Activated naive CD4-positive, alpha-beta T cell treated with anti-CD3 and anti-CD28 coated beads, Interleukin-2, amount 10 ng/mL, durations not matched to agents 7 days and 5 days (primary cell): ENCODE measurements at regions not wholly inside any gene's neighbourhood (a gene's known extent, or its start where the extent isn't known, plus 50 kb on each side); places are given as distances from the start of the nearest gene placed in this dataset.

ENCODE experiments used
- CTCF ChIA-PET: fragments of 350-600 bp; sonication (Branson Sonifier 250); formaldehyde crosslinking; loops from one replicate; lab custom pipeline; 2021; ENCODE audit warnings: antibody characterized with exemption; lab: Charles Lee
- DNase-seq: peaks from one replicate; pipeline ENCODE4 v3.0.0-alpha.2; 2020
- H3K27ac Mint-ChIP-seq: one replicate; pipeline ENCODE4 v1.8.0; 2021; ENCODE audit warnings: mild to moderate bottlenecking, moderate library complexity, mixed read lengths
- H3K27me3 Mint-ChIP-seq: one replicate; pipeline ENCODE4 v1.8.0; 2021; ENCODE audit warnings: mild to moderate bottlenecking, mixed read lengths
- H3K36me3 Mint-ChIP-seq: one replicate; pipeline ENCODE4 v1.8.0; 2021; ENCODE audit warnings: mixed read lengths
- H3K4me1 Mint-ChIP-seq: one replicate; pipeline ENCODE4 v1.8.0; 2021; ENCODE audit warnings: mixed read lengths
- H3K4me3 Mint-ChIP-seq: one replicate; pipeline ENCODE4 v1.8.0; 2021; ENCODE audit warnings: mild to moderate bottlenecking, moderate library complexity, mixed read lengths
- H3K9me3 Mint-ChIP-seq: one replicate; pipeline ENCODE4 v1.8.0; 2021; ENCODE audit warnings: mixed read lengths

DNA sequence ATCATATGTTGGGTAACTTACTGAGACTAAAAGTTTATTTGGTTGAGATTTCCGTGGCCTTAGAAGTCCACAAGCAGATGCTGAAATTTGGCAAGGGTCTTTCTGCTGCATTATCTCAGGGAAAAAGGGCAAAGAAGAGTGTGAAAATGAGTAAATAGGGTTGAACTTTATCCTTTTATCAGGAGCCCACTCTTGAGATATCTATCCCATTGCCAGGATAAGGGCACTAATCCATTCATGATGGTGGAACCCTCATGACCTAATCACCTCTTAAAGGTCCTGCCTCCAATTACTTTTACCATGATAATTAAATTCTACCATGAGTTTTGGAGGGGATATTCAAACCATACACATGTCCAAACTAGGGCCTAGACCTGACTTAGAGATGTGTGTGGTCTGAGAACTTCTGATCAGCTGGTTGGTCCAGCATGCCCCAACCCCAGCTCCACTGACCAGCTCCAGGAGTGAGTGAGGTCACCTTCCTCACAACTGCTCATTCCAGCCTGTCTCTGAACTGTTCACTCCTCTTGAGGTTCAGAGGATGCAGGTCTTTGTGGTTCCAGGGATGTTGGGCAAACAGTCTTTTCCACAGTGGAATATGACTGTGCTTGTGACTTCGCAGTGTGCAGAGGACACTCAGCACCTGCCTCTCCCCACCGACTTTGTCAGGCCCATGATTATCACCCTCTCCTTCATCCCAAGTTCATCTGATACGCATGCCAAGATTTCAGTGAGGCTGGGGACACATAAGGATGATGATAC, 130.1 kb upstream of the TOP3B start:
- Mint-ChIP-seq H3K27ac (no peak overlapping the region), H3K4me3 (no peak overlapping the region), H3K9me3 (no peaks in the 10 kb centered on the region), H3K27me3 (peaks cover 19% of the 10 kb centered on the region), H3K36me3 (no peaks in the 10 kb centered on the region), H3K4me1 (peaks cover 12% of the 10 kb centered on the region)
- DNase-seq: no peak
- CTCF ChIA-PET: no interaction called here

DNA sequence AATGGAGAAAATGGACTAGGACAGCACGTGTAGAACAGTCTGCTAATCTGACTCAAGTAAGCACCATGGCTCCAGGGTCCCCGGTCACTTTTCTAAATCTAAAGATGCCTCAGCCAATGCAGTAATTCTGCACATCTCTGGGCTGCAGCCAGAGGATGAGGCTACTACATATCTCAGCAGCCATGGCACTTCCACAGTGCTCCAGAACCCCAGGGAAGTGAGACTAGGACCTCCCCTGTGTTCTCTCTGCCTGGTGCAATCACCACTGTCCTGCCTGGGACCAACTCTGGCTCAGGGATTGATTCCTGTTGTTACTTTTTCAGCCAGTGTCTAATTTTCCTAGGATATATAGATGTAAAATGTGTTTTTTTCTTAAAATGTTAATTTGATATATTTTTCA, 129.4 kb upstream of the TOP3B start:
- CTCF ChIA-PET: interaction anchor here (0.6 to 2.0 kb wide), 3 partner anchors 51 to 99 kb away, joined by 3 to 10 read pairs (median 4); no protein-coding TSS in a partner anchor
- no peaks in the 10 kb centered on the region for H3K9me3 Mint-ChIP-seq
- H3K4me3 Mint-ChIP-seq: no peak overlapping the region
- peaks cover 13% of the 10 kb centered on the region for H3K27me3 Mint-ChIP-seq
- H3K4me1 Mint-ChIP-seq: peaks cover 12% of the 10 kb centered on the region
- no peaks in the 10 kb centered on the region for H3K36me3 Mint-ChIP-seq
- no peak for DNase-seq
- H3K27ac Mint-ChIP-seq: no peak overlapping the region

DNA sequence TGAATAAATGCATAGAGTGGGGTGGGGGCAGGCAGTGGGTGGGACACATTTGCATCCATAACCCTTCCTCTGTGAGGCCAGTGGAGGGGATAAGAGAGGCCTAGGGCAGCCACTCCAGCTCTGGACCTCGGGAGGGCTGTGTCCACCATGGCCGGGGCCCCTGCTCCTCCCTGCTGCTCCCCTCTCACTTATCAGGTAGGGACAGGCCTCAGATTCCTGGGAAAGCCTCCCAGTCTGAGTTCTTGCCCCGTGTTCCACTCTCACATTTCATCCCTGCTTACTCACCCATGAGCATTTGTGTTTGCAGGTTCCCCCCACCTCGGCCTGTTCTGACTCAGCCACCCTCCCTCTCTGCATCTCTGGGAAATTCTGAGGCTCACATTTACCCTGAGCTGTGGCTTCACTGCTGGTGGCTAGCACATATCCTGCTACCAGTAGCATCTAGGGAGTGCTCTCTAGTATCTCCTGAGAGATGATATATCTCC, 128.7 kb upstream of the TOP3B start:
- peaks cover 14% of the 10 kb centered on the region for H3K27me3 Mint-ChIP-seq
- H3K4me3 Mint-ChIP-seq: no peak overlapping the region
- H3K4me1 Mint-ChIP-seq: peaks cover 12% of the 10 kb centered on the region
- CTCF ChIA-PET: interaction anchor here (0.6 to 2.0 kb wide), 7 partner anchors 14 to 101 kb away, joined by 3 to 10 read pairs (median 4); no protein-coding TSS in a partner anchor
- no peaks in the 10 kb centered on the region for H3K36me3 Mint-ChIP-seq
- no peaks in the 10 kb centered on the region for H3K9me3 Mint-ChIP-seq
- DNase-seq: no peak
- H3K27ac Mint-ChIP-seq: no peak overlapping the region

DNA sequence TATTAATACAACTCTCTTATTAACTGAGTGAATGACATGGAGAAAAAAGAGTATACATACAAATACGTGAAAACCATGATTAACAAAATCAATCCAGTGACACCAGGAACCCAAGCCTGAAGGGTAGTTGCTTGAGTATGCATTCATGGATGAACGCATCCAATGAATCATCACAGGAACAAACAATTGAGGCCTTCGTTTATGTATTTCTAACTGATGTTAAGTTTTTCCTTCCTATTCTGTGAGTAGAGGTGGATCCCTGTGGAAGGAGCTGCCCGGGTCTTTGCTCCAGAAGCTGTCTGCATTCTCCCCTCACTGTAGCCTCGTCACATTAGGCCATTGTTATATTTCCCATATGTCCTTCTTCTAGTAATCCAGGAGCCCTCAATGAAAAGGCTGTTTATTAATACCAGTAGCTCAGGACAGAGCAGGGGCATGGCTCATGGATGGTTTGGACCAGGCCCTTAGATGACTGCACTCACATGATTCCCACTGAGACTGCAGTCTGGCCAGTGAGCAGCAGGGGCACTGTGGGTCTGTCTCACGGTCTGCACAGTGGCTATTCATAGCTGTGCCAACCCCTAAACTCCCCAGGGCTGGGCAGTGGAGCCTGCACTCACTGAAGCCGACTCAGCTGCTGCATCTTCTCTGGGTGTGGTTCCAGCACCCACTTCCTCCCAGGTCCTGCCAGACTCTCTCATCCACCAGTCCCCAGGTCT, 128.1 kb upstream of the TOP3B start:
- H3K36me3 Mint-ChIP-seq: no peaks in the 10 kb centered on the region
- no peak overlapping the region for H3K4me3 Mint-ChIP-seq
- DNase-seq: peak; percentile 60
- H3K4me1 Mint-ChIP-seq: peaks cover 12% of the 10 kb centered on the region
- peak overlapping the region; percentile 29 for H3K27ac Mint-ChIP-seq
- H3K27me3 Mint-ChIP-seq: peaks cover 12% of the 10 kb centered on the region
- CTCF ChIA-PET: interaction anchor here (0.6 to 2.0 kb wide), 11 partner anchors 11 to 138 kb away, joined by 3 to 10 read pairs (median 4); no protein-coding TSS in a partner anchor
- H3K9me3 Mint-ChIP-seq: no peaks in the 10 kb centered on the region

- Mint-ChIP-seq H3K9me3 (no peaks in the 10 kb centered on the region), H3K4me1 (peaks cover 12% of the 10 kb centered on the region), H3K27me3 (peaks cover 12% of the 10 kb centered on the region), H3K36me3 (no peaks in the 10 kb centered on the region), H3K27ac (no peak overlapping the region), H3K4me3 (no peak overlapping the region)
- CTCF ChIA-PET: interaction anchor here (0.6 to 2.0 kb wide), 8 partner anchors 10 to 137 kb away, joined by 3 to 10 read pairs (median 4); no protein-coding TSS in a partner anchor
- DNase-seq: no peak
Measured at GRCh38 chr22:22109693-22110466, 127.3 kb upstream of the TOP3B start.

- Mint-ChIP-seq H3K4me3 (no peak overlapping the region), H3K9me3 (no peaks in the 10 kb centered on the region), H3K27me3 (peaks cover 15% of the 10 kb centered on the region), H3K4me1 (peaks cover 12% of the 10 kb centered on the region), H3K27ac (no peak overlapping the region), H3K36me3 (no peaks in the 10 kb centered on the region)
- DNase-seq: no peak
- CTCF ChIA-PET: interaction anchor here (0.8 kb wide), 1 partner anchor 95 kb away, joined by 3 read pairs; no protein-coding TSS in a partner anchor
Measured at GRCh38 chr22:22106855-22107254, 124.3 kb upstream of the TOP3B start.

GRCh38 chr22:22105364-22105763, 122.8 kb upstream of the TOP3B start:
- CTCF ChIA-PET: no interaction called here
- no peak for DNase-seq

GRCh38 chr22:22103078-22103875, 120.7 kb upstream of the TOP3B start:
- H3K9me3 Mint-ChIP-seq: no peaks in the 10 kb centered on the region
- DNase-seq: peak; percentile 37
- CTCF ChIA-PET: interaction anchor here (0.7 kb wide), 1 partner anchor 38 kb away, joined by 3 read pairs; no protein-coding TSS in a partner anchor
- H3K36me3 Mint-ChIP-seq: no peaks in the 10 kb centered on the region
- H3K4me3 Mint-ChIP-seq: no peak overlapping the region
- H3K4me1 Mint-ChIP-seq: no peaks in the 10 kb centered on the region
- H3K27me3 Mint-ChIP-seq: peaks cover 32% of the 10 kb centered on the region
- H3K27ac Mint-ChIP-seq: no peak overlapping the region

More at GRCh38 chr22:22105364-22105763, 122.8 kb upstream of the TOP3B start:
- H3K27ac Mint-ChIP-seq: no peak overlapping the region
- H3K9me3 Mint-ChIP-seq: no peaks in the 10 kb centered on the region
- H3K4me1 Mint-ChIP-seq: no peaks in the 10 kb centered on the region
- H3K27me3 Mint-ChIP-seq: peaks cover 20% of the 10 kb centered on the region
- no peak overlapping the region for H3K4me3 Mint-ChIP-seq
- H3K36me3 Mint-ChIP-seq: no peaks in the 10 kb centered on the region

DNA sequence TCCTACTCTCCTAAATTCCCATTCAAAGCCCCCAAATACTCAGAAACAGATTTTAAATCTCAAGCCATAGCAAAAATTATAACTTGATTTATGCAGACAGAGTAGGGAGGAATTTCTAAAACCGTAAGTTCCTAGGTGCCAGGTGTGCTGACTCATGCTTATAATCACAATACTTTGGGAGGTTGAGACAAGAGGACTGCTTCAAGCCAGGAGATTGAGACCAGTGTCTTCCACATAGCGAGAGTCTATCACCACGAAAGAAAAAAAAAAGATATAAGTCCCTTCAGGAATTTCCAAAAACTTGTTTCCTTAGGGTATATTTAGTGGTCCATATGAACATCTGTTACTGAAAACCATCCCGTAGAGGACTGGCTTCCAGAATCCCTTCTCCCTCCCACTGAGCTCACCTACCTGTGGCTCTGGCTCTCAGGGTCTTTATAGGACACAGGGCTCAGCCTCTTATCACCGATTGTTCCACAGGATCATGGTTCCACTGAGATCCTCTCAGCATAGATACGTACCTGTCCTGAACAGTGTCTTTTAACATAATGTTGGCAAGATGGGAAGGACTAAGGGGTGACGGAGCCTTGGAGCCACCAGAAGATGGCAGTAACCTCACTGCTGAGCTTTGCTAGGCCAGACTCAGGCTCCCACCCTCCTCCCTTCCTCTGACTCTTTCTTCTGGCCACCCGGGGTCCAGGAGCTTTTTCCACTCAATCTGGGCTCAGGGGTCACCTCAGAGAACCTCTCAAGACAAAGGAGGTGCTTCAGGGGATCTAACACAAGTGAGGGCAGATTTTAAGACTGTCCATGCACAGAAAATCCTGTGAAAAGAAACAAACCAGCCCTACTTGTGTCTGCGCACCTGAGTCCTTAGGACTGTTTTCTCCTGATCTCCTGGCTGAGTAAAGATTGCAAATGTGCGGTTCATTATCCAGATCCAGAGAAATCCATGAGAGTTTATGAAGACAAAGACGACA, 117.5 kb upstream of the TOP3B start:
- Mint-ChIP-seq H3K36me3 (no peaks in the 10 kb centered on the region), H3K9me3 (no peaks in the 10 kb centered on the region), H3K4me3 (no peak overlapping the region), H3K4me1 (no peaks in the 10 kb centered on the region), H3K27ac (no peak overlapping the region), H3K27me3 (peaks cover 35% of the 10 kb centered on the region)
- CTCF ChIA-PET: interaction anchor here (0.7 to 1.5 kb wide), 4 partner anchors 10 to 97 kb away, joined by 3 to 6 read pairs (median 4); no protein-coding TSS in a partner anchor
- DNase-seq: no peak

GRCh38 chr22:22099194-22099486, 116.6 kb upstream of the TOP3B start:
- H3K27ac Mint-ChIP-seq: no peak overlapping the region
- no peaks in the 10 kb centered on the region for H3K36me3 Mint-ChIP-seq
- CTCF ChIA-PET: interaction anchor here (1.1 to 1.5 kb wide), 3 partner anchors 11 to 85 kb away, joined by 3 to 6 read pairs (median 4); no protein-coding TSS in a partner anchor
- H3K4me1 Mint-ChIP-seq: no peaks in the 10 kb centered on the region
- H3K27me3 Mint-ChIP-seq: peaks cover 39% of the 10 kb centered on the region
- DNase-seq: no peak
- H3K9me3 Mint-ChIP-seq: no peaks in the 10 kb centered on the region
- no peak overlapping the region for H3K4me3 Mint-ChIP-seq

DNA sequence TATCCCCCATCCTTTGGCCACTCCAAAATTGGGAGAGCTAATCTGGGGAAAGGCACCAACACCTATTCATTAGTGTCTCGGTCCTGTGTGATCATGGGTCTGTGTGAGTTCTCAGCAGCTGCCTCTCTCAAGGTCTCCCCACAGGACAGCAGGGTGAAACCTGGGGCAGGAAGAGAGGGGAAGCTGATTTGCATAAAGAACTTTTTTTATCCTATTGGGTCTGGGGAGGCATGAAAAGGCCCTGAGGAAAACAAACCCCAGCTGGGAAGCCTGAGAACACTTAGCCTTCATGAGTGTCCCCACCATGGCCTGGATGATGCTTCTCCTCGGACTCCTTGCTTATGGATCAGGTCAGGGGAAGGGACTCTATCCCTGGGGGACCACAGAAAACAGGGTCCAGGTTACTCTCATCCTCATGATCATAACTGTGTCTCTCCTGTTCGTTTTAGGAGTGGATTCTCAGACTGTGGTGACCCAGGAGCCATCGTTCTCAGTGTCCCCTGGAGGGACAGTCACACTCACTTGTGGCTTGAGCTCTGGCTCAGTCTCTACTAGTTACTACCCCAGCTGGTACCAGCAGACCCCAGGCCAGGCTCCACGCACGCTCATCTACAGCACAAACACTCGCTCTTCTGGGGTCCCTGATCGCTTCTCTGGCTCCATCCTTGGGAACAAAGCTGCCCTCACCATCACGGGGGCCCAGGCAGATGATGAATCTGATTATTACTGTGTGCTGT, 116.0 kb upstream of the TOP3B start:
- Mint-ChIP-seq H3K4me3 (no peak overlapping the region), H3K27ac (no peak overlapping the region), H3K9me3 (no peaks in the 10 kb centered on the region), H3K4me1 (no peaks in the 10 kb centered on the region), H3K36me3 (no peaks in the 10 kb centered on the region), H3K27me3 (peaks cover 39% of the 10 kb centered on the region)
- no peak for DNase-seq
- CTCF ChIA-PET: interaction anchor here (1.1 kb wide), 1 partner anchor 85 kb away, joined by 3 read pairs; no protein-coding TSS in a partner anchor

DNA sequence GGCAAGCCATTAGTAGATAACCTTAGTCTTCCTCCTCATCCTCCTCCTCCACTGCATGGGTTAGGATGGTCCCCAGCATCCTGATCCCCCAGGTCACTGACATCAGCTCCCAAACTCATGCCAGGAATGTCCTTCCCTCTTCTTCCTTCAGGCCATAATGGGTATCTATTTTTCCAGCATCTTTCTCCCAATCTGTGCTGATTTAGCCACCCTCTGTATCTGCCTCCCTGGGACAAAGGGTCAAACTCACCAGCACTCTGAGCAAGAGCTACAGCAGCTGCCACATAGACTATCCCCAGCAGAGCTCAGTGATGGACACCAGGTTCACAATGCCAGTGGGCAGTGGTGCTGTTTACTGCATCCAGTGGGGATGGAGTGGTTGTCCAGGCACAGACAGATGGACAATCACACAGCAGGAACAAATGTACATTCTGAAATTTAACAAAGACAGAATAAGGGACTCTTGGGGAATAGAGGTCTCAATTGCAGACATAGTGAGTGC, 115.2 kb upstream of the TOP3B start:
- Mint-ChIP-seq H3K27ac (no peak overlapping the region), H3K4me1 (peaks cover 2% of the 10 kb centered on the region), H3K9me3 (no peaks in the 10 kb centered on the region), H3K36me3 (no peaks in the 10 kb centered on the region), H3K4me3 (no peak overlapping the region), H3K27me3 (peaks cover 32% of the 10 kb centered on the region)
- DNase-seq: no peak
- CTCF ChIA-PET: no interaction called here
